Erythroblast (primary cell): ENCODE measurements at regions not wholly inside any gene's neighbourhood (a gene's known extent, or its start where the extent isn't known, plus 50 kb on each side); places are given as distances from the start of the nearest gene placed in this dataset.
A peak's percentile ranks its signal among the peaks of the same experiment; 100 is the strongest.
"Not testable (repeated sequence)": the region's sequence is repeated elsewhere in the genome, so short reads cannot be mapped to it uniquely, and the experiment has no call there.

Experiments
- DNase-seq, 2 experiments: peaks; one replicate each; lab custom pipeline; 2025; lab: John Stamatoyannopoulos, UW
- GATA1 ChIP-seq: IDR thresholded peaks from 2 replicates; pipeline ENCODE4 v1.6.1; 2011; ENCODE audit warnings: low read depth, mild to moderate bottlenecking, control low read depth, low read length, moderate library complexity
- POLR2A ChIP-seq: IDR thresholded peaks from 2 replicates; pipeline ENCODE4 v1.6.1; 2011; ENCODE audit warnings: mild to moderate bottlenecking, low read length

DNA sequence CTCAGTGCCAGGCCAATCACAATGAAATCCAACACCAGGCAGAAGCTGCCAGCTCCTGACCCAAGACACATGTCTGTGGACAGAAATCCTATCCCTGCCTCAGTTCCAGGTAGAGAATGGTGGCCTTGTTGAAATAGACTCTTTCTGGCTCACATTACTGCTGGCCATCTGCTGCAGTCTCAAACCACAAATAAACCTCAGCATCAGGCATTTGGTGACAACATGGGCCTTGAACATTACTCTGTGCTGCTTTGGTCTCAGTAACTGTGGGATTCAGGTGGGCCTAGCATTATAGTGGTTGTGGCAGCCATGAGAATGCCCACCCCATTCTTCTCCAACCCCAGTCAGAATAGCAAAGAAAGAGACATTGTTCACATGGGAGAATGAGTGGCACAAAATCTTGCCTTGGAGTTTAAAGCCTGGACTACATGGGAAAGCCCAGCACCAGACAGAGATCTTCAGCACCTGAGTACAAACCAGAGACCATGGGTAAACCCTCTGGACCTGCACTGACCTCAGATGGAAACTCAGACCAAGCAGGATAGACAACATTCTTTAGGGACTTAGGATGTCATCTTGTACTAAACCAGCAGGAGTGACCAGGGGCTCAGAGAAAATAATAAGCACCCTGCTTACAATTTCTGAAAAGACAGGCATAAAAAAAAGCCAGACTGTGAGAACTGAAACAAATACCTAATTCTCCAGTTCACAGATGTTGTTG is 50.4 kb upstream of the TRAM1L1 start:
- DNase-seq = no peak
- TF ChIP-seq GATA1 = no peak

GRCh38 chr4:117137145-117137544 is 51.8 kb upstream of the TRAM1L1 start:
- DNase-seq = peak in 1 of 2 experiments; percentile 34
- no peak for TF ChIP-seq GATA1
- TF ChIP-seq POLR2A = no peak

DNA sequence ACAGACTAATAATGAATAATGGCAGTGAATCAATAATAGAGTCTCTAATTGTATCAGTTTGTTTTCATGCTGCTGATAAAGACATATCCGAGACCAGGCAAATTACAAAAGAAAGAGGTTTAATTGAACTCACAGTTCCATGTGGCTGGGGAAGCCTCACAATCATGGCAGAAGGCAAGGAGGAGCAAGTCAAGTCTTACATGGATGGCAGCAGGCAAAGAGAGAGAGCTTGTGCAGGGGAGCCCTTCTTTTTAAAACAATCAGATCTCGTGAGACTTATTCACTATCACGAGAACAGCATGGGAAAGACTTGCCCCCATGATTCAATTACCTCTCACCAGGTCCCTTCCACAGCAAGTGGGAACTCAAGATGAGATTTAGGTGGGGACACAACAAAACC is 53.4 kb upstream of the TRAM1L1 start:
- not testable (repeated sequence) for DNase-seq

DNA sequence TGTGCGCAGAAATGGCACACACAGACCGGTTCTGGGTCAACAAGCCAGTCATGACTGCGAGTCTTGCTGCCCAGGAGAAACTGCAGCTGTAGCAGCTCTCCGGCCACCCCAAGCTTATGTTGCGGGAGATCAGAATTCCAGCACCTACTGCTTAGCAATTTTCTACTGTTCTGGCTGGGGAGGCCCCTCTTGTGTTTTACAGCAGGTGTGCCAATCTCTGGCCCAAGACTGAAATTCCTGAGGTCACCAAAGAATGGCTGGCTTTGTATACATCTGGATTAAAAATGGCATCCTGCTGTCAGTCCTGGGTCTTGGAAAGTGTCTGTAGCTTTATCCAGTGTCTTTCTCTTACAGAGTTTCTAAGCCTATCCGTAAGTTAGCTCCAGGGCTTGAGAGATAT is 68.9 kb upstream of the TRAM1L1 start:
- TF ChIP-seq GATA1 (no peak), POLR2A (no peak)
- no peak for DNase-seq

DNA sequence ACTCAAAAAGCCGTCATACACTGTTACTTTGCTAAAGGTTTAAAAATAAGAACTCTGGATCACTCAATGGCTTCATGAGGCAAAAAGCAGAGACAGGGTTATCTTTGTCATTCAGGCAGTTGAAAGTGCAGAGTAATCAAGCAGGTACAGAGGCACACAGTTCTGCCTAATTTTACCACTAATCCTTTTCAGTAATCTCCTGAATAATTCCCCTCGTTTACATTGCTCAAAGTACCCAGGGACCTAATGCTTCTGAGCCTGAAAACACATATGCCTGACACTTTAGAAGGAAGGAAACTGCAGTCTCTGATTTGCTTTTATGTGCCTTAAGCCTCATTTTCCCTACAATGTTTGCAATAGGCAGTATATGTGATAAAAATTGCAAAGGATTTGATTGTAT is 71.4 kb upstream of the TRAM1L1 start:
- DNase-seq = no peak
- TF ChIP-seq GATA1 = no peak
- no peak for TF ChIP-seq POLR2A

DNA sequence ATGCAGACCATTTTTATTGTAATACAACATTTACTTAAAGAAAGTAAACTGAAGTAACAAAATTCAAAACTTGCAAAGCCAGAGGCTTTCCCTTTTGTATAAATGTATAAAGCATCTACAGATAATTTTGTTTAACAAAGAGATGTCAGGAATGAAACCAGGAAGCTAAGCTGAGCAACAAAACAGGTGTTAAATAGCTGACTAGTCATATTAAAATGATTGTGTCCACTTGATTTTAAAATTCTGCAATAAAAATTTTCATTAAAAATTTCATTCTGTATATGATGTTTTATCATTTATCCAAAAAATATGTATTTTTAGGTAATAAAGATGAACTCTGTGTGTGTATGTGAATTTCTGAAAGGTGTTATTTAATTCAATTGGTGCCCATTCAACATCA is 72.0 kb upstream of the TRAM1L1 start:
- no peak for DNase-seq
- TF ChIP-seq POLR2A (no peak), GATA1 (no peak)

DNA sequence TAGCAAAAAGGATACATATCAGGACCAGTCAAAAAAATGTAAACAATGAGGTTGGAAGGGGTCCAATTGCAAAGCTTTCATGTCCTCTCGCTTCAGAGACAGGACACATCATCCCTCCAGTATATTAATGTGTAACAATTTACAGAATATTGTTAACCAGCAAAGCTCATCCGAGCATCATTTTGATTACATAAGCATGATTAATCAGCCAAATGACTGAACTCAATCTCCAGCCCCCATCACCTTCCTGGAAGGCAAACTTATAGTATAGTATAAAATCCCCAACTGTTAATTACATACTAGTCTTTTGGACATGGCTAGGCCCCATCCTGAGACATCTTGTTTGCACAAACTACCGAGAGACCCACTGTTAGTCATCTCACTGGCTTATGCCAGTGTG is 77.6 kb upstream of the TRAM1L1 start:
- no peak for DNase-seq
- no peak for TF ChIP-seq POLR2A
- no peak for TF ChIP-seq GATA1

DNA sequence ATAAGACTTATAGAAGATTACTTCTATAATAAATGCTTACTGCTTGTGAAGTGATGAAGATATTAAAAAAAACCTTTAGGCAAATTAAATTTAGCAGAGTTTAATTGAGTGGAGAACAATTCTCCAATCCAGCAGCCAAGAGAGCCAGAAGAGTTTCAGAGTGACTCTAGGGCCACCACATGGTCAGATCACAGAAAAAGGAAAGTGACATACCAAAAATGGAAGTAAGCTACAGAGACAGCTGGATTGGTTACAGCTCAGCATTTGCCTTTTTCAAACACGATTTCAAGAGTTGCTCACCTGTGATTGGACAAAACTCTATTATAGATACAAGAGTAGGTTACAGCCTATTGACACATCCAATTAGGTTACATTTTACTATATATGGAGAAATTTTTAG is 79.0 kb upstream of the TRAM1L1 start:
- peak in 1 of 2 experiments; percentile 10 for DNase-seq
- no peak for TF ChIP-seq GATA1
- no peak for TF ChIP-seq POLR2A

- DNase-seq = not testable (repeated sequence)
These were observed 90.0 kb upstream of the TRAM1L1 start for GRCh38 chr4:117175369-117175768.

GRCh38 chr4:117203231-117203630 is 117.9 kb upstream of the TRAM1L1 start:
- no peak for DNase-seq
- no peak for TF ChIP-seq POLR2A
- no peak for TF ChIP-seq GATA1

DNA sequence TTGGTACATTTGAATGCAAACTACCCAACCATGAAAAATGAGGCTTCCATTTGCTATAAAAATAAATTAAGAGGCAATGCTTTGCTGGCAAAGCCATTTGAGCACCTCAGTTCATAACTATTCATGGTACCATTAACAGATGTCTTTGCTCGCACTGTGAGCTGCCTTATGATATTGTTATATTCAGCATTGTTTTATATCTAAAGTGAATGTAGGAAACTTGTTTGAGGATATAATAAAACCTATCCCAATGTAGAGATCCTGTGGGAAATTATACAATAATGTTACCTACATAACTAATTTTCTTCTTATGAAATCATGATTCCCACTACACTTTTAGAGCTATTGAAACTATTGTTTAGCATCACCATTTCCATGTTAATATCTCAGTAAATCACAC is 125.2 kb upstream of the TRAM1L1 start:
- no peak for TF ChIP-seq POLR2A
- no peak for TF ChIP-seq GATA1
- no peak for DNase-seq

DNA sequence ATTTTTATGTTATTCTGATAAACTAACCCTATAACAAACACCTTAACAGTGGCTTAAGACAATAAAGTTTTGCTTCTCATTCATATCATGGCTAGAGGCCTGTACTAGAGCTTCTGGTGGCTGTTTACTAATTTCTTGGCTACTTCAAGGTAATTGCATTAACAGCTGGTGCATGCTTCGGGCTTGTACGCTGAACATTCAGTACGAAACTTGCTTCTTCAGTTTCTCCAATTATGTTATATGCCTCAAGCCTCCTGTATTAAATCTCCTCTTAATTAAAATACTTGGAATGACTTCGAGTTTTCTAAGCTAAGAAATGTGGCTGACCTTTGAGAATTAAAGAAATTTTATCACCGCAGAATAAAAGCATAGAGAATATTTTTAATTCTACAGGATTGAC is 138.9 kb upstream of the TRAM1L1 start:
- DNase-seq = no peak
- TF ChIP-seq POLR2A = no peak
- TF ChIP-seq GATA1 = no peak

GRCh38 chr4:117225471-117225870 is 140.1 kb upstream of the TRAM1L1 start:
- TF ChIP-seq POLR2A (no peak), GATA1 (no peak)
- DNase-seq = no peak

GRCh38 chr4:117227925-117228324 is 142.5 kb upstream of the TRAM1L1 start:
- DNase-seq = no peak
- no peak for TF ChIP-seq GATA1
- no peak for TF ChIP-seq POLR2A

DNA sequence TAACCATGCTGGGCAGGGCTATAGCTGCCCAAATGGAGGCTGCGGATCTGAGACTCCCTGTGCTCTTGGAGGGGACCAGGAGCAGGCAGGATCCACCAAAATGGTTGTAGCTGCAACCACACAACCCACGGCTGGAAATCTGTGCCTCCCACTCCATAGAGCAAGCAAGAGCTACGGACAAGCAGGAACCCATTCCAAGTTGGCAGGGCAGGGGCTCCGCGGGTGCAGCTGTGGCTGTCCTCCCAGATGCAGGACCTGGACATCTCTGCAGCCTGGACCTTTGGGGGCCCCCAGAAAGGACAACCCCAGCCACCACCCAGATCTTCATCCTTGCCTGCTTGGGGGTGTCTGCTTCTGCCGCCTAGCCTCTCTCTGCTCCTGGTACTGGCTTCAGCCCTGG is 154.1 kb upstream of the TRAM1L1 start:
- TF ChIP-seq GATA1 (no peak), POLR2A (no peak)
- no peak for DNase-seq
